ENCODE measurements at regions not wholly inside any gene's neighbourhood (a gene's known extent, or its start where the extent isn't known, plus 50 kb on each side); places are given as distances from the start of the nearest gene placed in this dataset.

GRCh38 chr3:191792580-191792979 lies 331.6 kb downstream of the PYDC2 start:
- peak; percentile 60; the same call in 2 of the 3 replicates for ATAC-seq (ENCODE audit: low read depth)
- Histone ChIP-seq H3K27ac (ENCODE audit: poor library complexity, severe bottlenecking) (no peak overlapping the region), H3K9me3 (ENCODE audit: severe bottlenecking) (peaks cover 2% of the 10 kb centered on the region), H3K4me3 (ENCODE audit: severe bottlenecking) (no peak overlapping the region), H3K4me1 (ENCODE audit: insufficient read depth, poor library complexity, severe bottlenecking) (no peaks in the 10 kb centered on the region), H3K36me3 (ENCODE audit: low read depth) (no peaks in the 10 kb centered on the region), H3K27me3 (ENCODE audit: insufficient read depth, poor library complexity, severe bottlenecking) (no peaks in the 10 kb centered on the region)
- DNase-seq (ENCODE audit: low spot score) = no peak
- TF ChIP-seq CTCF (IDR thresholded peaks at IDR 0.05; ENCODE audit: poor library complexity, severe bottlenecking) = no peak

- no peak for ATAC-seq (ENCODE audit: low read depth)
- no peaks in the 10 kb centered on the region for H3K4me1 ChIP-seq (ENCODE audit: insufficient read depth, poor library complexity, severe bottlenecking)
- no peak for TF ChIP-seq CTCF (IDR thresholded peaks at IDR 0.05; ENCODE audit: poor library complexity, severe bottlenecking)
These were observed 334.2 kb downstream of the PYDC2 start for GRCh38 chr3:191795196-191795595.

GRCh38 chr3:191797271-191797670 lies 336.3 kb downstream of the PYDC2 start:
- Histone ChIP-seq H3K36me3 (ENCODE audit: low read depth) (no peaks in the 10 kb centered on the region), H3K4me1 (ENCODE audit: insufficient read depth, poor library complexity, severe bottlenecking) (no peaks in the 10 kb centered on the region), H3K9me3 (ENCODE audit: severe bottlenecking) (no peaks in the 10 kb centered on the region), H3K27ac (ENCODE audit: poor library complexity, severe bottlenecking) (no peak overlapping the region), H3K27me3 (ENCODE audit: insufficient read depth, poor library complexity, severe bottlenecking) (no peaks in the 10 kb centered on the region), H3K4me3 (ENCODE audit: severe bottlenecking) (no peak overlapping the region)
- no peak for ATAC-seq (ENCODE audit: low read depth)
- TF ChIP-seq CTCF (IDR thresholded peaks at IDR 0.05; ENCODE audit: poor library complexity, severe bottlenecking) = no peak
- no peak for DNase-seq (ENCODE audit: low spot score)

More at GRCh38 chr3:191795196-191795595, 334.2 kb downstream of the PYDC2 start:
- Histone ChIP-seq H3K4me3 (ENCODE audit: severe bottlenecking) (no peak overlapping the region), H3K36me3 (ENCODE audit: low read depth) (no peaks in the 10 kb centered on the region), H3K9me3 (ENCODE audit: severe bottlenecking) (no peaks in the 10 kb centered on the region), H3K27me3 (ENCODE audit: insufficient read depth, poor library complexity, severe bottlenecking) (no peaks in the 10 kb centered on the region), H3K27ac (ENCODE audit: poor library complexity, severe bottlenecking) (no peak overlapping the region)
- DNase-seq (ENCODE audit: low spot score) = no peak

GRCh38 chr3:191802671-191803070 lies 341.7 kb downstream of the PYDC2 start:
- Histone ChIP-seq H3K36me3 (ENCODE audit: low read depth) (no peaks in the 10 kb centered on the region), H3K27ac (ENCODE audit: poor library complexity, severe bottlenecking) (no peak overlapping the region), H3K27me3 (ENCODE audit: insufficient read depth, poor library complexity, severe bottlenecking) (no peaks in the 10 kb centered on the region), H3K4me1 (ENCODE audit: insufficient read depth, poor library complexity, severe bottlenecking) (no peaks in the 10 kb centered on the region), H3K9me3 (ENCODE audit: severe bottlenecking) (no peaks in the 10 kb centered on the region), H3K4me3 (ENCODE audit: severe bottlenecking) (no peak overlapping the region)
- DNase-seq (ENCODE audit: low spot score) (no peak), ATAC-seq (ENCODE audit: low read depth) (no peak)
- TF ChIP-seq CTCF (IDR thresholded peaks at IDR 0.05; ENCODE audit: poor library complexity, severe bottlenecking) = no peak

- Histone ChIP-seq H3K4me1 (ENCODE audit: insufficient read depth, poor library complexity, severe bottlenecking) (no peaks in the 10 kb centered on the region), H3K4me3 (ENCODE audit: severe bottlenecking) (no peak overlapping the region), H3K36me3 (ENCODE audit: low read depth) (no peaks in the 10 kb centered on the region), H3K9me3 (ENCODE audit: severe bottlenecking) (no peaks in the 10 kb centered on the region), H3K27ac (ENCODE audit: poor library complexity, severe bottlenecking) (no peak overlapping the region), H3K27me3 (ENCODE audit: insufficient read depth, poor library complexity, severe bottlenecking) (no peaks in the 10 kb centered on the region)
- ATAC-seq (ENCODE audit: low read depth) = no peak
- DNase-seq (ENCODE audit: low spot score) = no peak
- TF ChIP-seq CTCF (IDR thresholded peaks at IDR 0.05; ENCODE audit: poor library complexity, severe bottlenecking) = no peak
These were observed 344.0 kb downstream of the PYDC2 start for GRCh38 chr3:191804935-191805334.
